OCI-LY3 (cell line): ENCODE measurements at regions not wholly inside any gene's neighbourhood (a gene's known extent, or its start where the extent isn't known, plus 50 kb on each side); places are given as distances from the start of the nearest gene placed in this dataset.

Source experiments
- H2AFZ ChIP-seq: fragments of 200-600, 300-600 bp; shearing (Covaris generic); 2 replicates; pipeline ENCODE4 v1.6.0; 2014; ENCODE audit warnings: antibody characterized with exemption, low read depth, low read length
- H3K27ac ChIP-seq: fragments of 200-600, 300-600 bp; sonication (generic); 2 replicates; pipeline ENCODE4 v1.5.1; 2014; ENCODE audit warnings: mild to moderate bottlenecking, low read length, moderate library complexity, mixed read lengths
- H3K27me3 ChIP-seq: fragments of 200-600, 300-600 bp; sonication (generic); 2 replicates; pipeline ENCODE4 v1.6.1; 2014; ENCODE audit warnings: low read depth, low read length, mixed read lengths
- H3K36me3 ChIP-seq: fragments of 200-600, 300-600 bp; sonication (generic); replicated peaks from 2 replicates; pipeline ENCODE3; 2014; ENCODE audit warnings: low read depth, low read length, mixed read lengths
- H3K4me1 ChIP-seq: fragments of 300-600, 200-600 bp; sonication (generic); 2 replicates; pipeline ENCODE4 v1.6.1; 2014; ENCODE audit warnings: low read length, mixed read lengths
- H3K4me2 ChIP-seq: fragments of 200-600, 300-600 bp; sonication (generic); 2 replicates; pipeline ENCODE4 v1.6.1; 2014; ENCODE audit warnings: low read length, mixed read lengths
- H3K4me3 ChIP-seq: fragments of 300-600, 200-600 bp; sonication (generic); 2 replicates; pipeline ENCODE4 v1.5.1; 2014; ENCODE audit warnings: antibody characterized with exemption, mild to moderate bottlenecking, low read length, moderate library complexity
- H3K79me2 ChIP-seq: fragments of 300-600, 200-600 bp; shearing (Covaris generic); 2 replicates; pipeline ENCODE4 v1.6.1; 2014; ENCODE audit warnings: mild to moderate bottlenecking, low read length, mixed read lengths
- H3K9ac ChIP-seq: fragments of 300-600, 200-600 bp; shearing (Covaris generic); 2 replicates; pipeline ENCODE4 v1.6.0; 2014; ENCODE audit warnings: mild to moderate bottlenecking, low read length, moderate library complexity
- H3K9me3 ChIP-seq: fragments of 200-600, 300-600 bp; shearing (Covaris generic); 2 replicates; pipeline ENCODE4 v1.6.1; 2014; ENCODE audit warnings: low read length, mixed read lengths; ENCODE audit not compliant: insufficient read depth
- H4K20me1 ChIP-seq: fragments of 200-600, 300-600 bp; sonication (generic); 2 replicates; pipeline ENCODE4 v1.6.1; 2016; ENCODE audit warnings: low read length, mixed read lengths; ENCODE audit not compliant: insufficient read depth
- EZH2phosphoT487 ChIP-seq: fragments of 200-600 bp; shearing (Covaris generic); IDR thresholded peaks from 2 replicates; pipeline ENCODE4 v1.6.1; 2018; ENCODE audit warnings: antibody characterized with exemption, mixed run types, low read depth
- TF ChIP-seq, protein P1 (sequence below): fragments of 200-600, 300-600 bp; sonication (generic); IDR thresholded peaks from 2 replicates; pipeline ENCODE4 v1.5.1; 2014; ENCODE audit warnings: antibody characterized with exemption, low read length, low read depth

DNA sequence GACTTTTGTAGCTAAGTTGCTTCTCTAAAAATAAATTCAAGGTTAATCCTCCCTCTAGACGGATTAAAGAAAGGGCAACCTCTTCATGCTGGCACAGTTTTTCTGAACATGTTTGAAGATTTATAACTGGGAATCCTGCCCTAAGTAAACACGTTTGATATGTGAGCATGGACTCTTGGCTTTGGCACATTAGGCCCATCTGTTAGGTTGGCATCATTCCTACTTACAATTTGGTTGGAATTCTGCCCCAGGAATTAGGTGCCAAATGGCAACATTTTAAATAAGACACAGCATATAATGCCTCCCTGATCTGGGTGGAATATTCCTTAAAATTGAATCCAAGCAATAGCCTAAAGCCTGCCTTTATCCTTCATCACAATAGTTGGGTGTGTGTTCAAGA is 372.3 kb upstream of the CDH18 start:
- Histone ChIP-seq H4K20me1 (no peaks in the 10 kb centered on the region), H3K27me3 (no peaks in the 10 kb centered on the region), H3K9me3 (no peaks in the 10 kb centered on the region), H3K4me1 (no peaks in the 10 kb centered on the region), H3K4me3 (no peak overlapping the region), H2AFZ (no peak overlapping the region), H3K4me2 (no peak overlapping the region), H3K36me3 (no peaks in the 10 kb centered on the region), H3K9ac (no peak overlapping the region), H3K27ac (no peak overlapping the region), H3K79me2 (no peaks in the 10 kb centered on the region)
- TF ChIP-seq, protein P1, sequence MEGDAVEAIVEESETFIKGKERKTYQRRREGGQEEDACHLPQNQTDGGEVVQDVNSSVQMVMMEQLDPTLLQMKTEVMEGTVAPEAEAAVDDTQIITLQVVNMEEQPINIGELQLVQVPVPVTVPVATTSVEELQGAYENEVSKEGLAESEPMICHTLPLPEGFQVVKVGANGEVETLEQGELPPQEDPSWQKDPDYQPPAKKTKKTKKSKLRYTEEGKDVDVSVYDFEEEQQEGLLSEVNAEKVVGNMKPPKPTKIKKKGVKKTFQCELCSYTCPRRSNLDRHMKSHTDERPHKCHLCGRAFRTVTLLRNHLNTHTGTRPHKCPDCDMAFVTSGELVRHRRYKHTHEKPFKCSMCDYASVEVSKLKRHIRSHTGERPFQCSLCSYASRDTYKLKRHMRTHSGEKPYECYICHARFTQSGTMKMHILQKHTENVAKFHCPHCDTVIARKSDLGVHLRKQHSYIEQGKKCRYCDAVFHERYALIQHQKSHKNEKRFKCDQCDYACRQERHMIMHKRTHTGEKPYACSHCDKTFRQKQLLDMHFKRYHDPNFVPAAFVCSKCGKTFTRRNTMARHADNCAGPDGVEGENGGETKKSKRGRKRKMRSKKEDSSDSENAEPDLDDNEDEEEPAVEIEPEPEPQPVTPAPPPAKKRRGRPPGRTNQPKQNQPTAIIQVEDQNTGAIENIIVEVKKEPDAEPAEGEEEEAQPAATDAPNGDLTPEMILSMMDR, result no peak
- no peak for TF ChIP-seq EZH2phosphoT487

DNA sequence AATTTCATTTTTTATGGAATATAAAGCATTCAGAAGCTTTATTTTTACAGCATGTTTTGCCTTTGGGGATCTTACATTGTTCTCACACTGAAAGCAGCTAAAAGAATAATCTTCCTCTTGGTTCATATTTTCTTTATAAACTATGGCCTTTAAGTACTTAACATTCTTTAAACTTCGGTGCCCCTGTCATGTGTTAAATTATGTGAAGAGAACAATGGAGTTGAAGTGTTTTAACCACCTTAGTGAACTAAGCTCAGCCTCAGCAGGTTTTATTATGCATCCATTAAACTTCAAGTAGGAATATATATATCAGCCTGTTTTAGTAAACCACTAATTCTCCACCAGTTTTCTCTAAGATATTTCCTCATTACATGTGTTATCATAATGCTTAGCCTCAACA is 371.4 kb upstream of the CDH18 start:
- H3K4me3 ChIP-seq, result no peak overlapping the region
- no peak overlapping the region for H2AFZ ChIP-seq
- no peak overlapping the region for H3K9ac ChIP-seq

DNA sequence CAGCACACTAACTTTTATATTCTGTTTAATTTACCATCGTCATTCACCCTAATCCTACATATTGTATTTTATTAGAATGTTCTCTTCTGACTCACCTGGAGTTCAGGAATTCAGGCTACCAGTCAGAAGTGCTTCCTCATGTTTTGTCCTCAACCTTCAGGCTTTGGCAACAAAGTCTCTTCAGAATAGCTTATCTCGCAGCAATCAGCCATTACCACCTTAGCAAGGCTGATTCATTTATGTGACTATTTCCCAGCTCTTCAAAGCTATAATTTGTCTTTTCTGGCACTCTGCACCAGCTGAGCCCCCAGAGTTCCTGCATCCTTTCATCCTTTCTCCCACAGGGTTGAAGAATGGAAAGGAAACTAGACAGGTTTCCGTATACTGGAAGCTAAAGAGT is 365.5 kb upstream of the CDH18 start:
- no peak overlapping the region for H2AFZ ChIP-seq
- H3K27ac ChIP-seq, result no peak overlapping the region
- no peaks in the 10 kb centered on the region for H3K9me3 ChIP-seq
- H3K4me2 ChIP-seq, result no peak overlapping the region
- no peaks in the 10 kb centered on the region for H4K20me1 ChIP-seq
- TF ChIP-seq, protein P1, result no peak
- no peak for TF ChIP-seq EZH2phosphoT487
- no peak overlapping the region for H3K4me3 ChIP-seq
- no peaks in the 10 kb centered on the region for H3K79me2 ChIP-seq
- no peak overlapping the region for H3K9ac ChIP-seq
- H3K36me3 ChIP-seq, result no peaks in the 10 kb centered on the region
- H3K4me1 ChIP-seq, result no peaks in the 10 kb centered on the region
- no peaks in the 10 kb centered on the region for H3K27me3 ChIP-seq

More for the DNA sequence above, 371.4 kb upstream of the CDH18 start:
- H3K9me3 ChIP-seq, result no peaks in the 10 kb centered on the region
- H3K4me2 ChIP-seq, result no peak overlapping the region
- no peaks in the 10 kb centered on the region for H3K27me3 ChIP-seq
- no peaks in the 10 kb centered on the region for H3K4me1 ChIP-seq
- no peaks in the 10 kb centered on the region for H4K20me1 ChIP-seq
- H3K27ac ChIP-seq, result no peak overlapping the region
- no peaks in the 10 kb centered on the region for H3K36me3 ChIP-seq
- no peaks in the 10 kb centered on the region for H3K79me2 ChIP-seq
- TF ChIP-seq, protein P1, result no peak
- TF ChIP-seq EZH2phosphoT487, result no peak

DNA sequence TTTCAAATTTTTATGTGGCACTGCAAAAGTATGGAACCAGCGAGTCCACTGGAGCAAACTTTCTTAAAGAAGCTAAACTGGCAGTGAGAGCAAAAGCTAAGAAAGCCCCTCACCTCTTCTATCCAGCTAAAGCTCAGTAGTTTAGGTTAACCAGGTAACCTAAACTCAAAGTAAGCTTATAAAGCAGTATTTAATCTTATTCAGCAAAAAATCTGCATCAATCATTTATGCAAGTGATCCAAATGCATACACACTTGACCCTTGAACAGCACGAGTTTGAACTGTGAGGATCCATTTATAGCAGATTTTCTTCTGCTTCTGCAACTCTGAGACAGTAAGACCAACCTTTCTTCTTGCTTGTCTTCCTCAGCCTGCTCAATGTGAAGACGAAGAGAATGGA is 363.8 kb upstream of the CDH18 start:
- Histone ChIP-seq H3K79me2 (no peaks in the 10 kb centered on the region), H3K27me3 (no peaks in the 10 kb centered on the region), H3K4me1 (0 out of 2 replicates have a peak, but pooled peaks cover 3% of the 10 kb centered on the region), H4K20me1 (no peaks in the 10 kb centered on the region), H3K4me2 (no peak overlapping the region), H3K36me3 (no peaks in the 10 kb centered on the region), H3K4me3 (no peak overlapping the region), H3K9ac (no peak overlapping the region), H2AFZ (no peak overlapping the region), H3K27ac (no peak overlapping the region), H3K9me3 (0 out of 2 replicates have a peak, but pooled peaks cover 6% of the 10 kb centered on the region)
- no peak for TF ChIP-seq EZH2phosphoT487
- TF ChIP-seq, protein P1, result no peak
